ENCODE measurements at regions not wholly inside any gene's neighbourhood (a gene's known extent, or its start where the extent isn't known, plus 50 kb on each side); places are given as distances from the start of the nearest gene placed in this dataset.

- no peak for TF ChIP-seq CTCF (IDR thresholded peaks at IDR 0.05; ENCODE audit: control extremely low read depth, extremely low read depth)
- Histone ChIP-seq H3K4me3 (no peak overlapping the region), H3K36me3 (ENCODE audit: control insufficient read depth in 4 of 4, insufficient read depth in 4 of 4, low read length in 4 of 4) (no peaks in the 10 kb centered on the region), H3K9me3 (ENCODE audit: control insufficient read depth in 4 of 4, insufficient read depth in 3 of 4, low read length in 3 of 4) (no peaks in the 10 kb centered on the region), H3K4me1 (ENCODE audit: control insufficient read depth in 5 of 5, insufficient read depth in 5 of 5, low read length in 5 of 5) (peaks cover 0 to 5% (median 0%) of the 10 kb centered on the region in 5 donors), H3K27ac (ENCODE audit: low read depth in 1 of 2, low read length in 1 of 2) (no peak overlapping the region), H3K9ac (ENCODE audit: insufficient read depth in 1 of 2, low read length in 2 of 2) (no peak overlapping the region), H3K27me3 (ENCODE audit: control insufficient read depth in 3 of 3, insufficient read depth in 3 of 3, low read length in 2 of 3) (no peaks in the 10 kb centered on the region)
- DNase-seq (no peak), ATAC-seq (ENCODE audit: insufficient read depth, low FRiP score) (no peak)
Measured at GRCh38 chr3:118761291-118761606, 273.4 kb downstream of the IGSF11 start.

GRCh38 chr3:118765636-118766305 lies 268.9 kb downstream of the IGSF11 start:
- H3K27ac ChIP-seq (ENCODE audit: low read depth in 1 of 2, low read length in 1 of 2) = no peak overlapping the region
- H3K27me3 ChIP-seq (ENCODE audit: control insufficient read depth in 3 of 3, insufficient read depth in 3 of 3, low read length in 2 of 3) = no peaks in the 10 kb centered on the region
- H3K9ac ChIP-seq (ENCODE audit: insufficient read depth in 1 of 2, low read length in 2 of 2) = no peak overlapping the region
- 92% methylated on average over 3 of the region's 3 CpGs for WGBS, 2 donors
- H3K9me3 ChIP-seq (ENCODE audit: control insufficient read depth in 4 of 4, insufficient read depth in 3 of 4, low read length in 3 of 4) = no peaks in the 10 kb centered on the region
- TF ChIP-seq CTCF (IDR thresholded peaks at IDR 0.05; ENCODE audit: control extremely low read depth, extremely low read depth) = no peak
- H3K36me3 ChIP-seq (ENCODE audit: control insufficient read depth in 4 of 4, insufficient read depth in 4 of 4, low read length in 4 of 4) = no peaks in the 10 kb centered on the region
- H3K4me1 ChIP-seq (ENCODE audit: control insufficient read depth in 5 of 5, insufficient read depth in 5 of 5, low read length in 5 of 5) = peaks cover 0 to under 1% (median 0%) of the 10 kb centered on the region in 5 donors
- ATAC-seq (ENCODE audit: insufficient read depth, low FRiP score) = no peak
- no peak overlapping the region for H3K4me3 ChIP-seq
- no peak for DNase-seq

- Histone ChIP-seq H3K27me3 (ENCODE audit: control insufficient read depth in 3 of 3, insufficient read depth in 3 of 3, low read length in 2 of 3) (no peaks in the 10 kb centered on the region), H3K9ac (ENCODE audit: insufficient read depth in 1 of 2, low read length in 2 of 2) (no peak overlapping the region), H3K9me3 (ENCODE audit: control insufficient read depth in 4 of 4, insufficient read depth in 3 of 4, low read length in 3 of 4) (no peaks in the 10 kb centered on the region), H3K27ac (ENCODE audit: low read depth in 1 of 2, low read length in 1 of 2) (no peak overlapping the region), H3K4me3 (no peak overlapping the region), H3K4me1 (ENCODE audit: control insufficient read depth in 5 of 5, insufficient read depth in 5 of 5, low read length in 5 of 5) (peaks cover 0 to 2% (median 0%) of the 10 kb centered on the region in 5 donors), H3K36me3 (ENCODE audit: control insufficient read depth in 4 of 4, insufficient read depth in 4 of 4, low read length in 4 of 4) (no peaks in the 10 kb centered on the region)
- DNase-seq = no peak
- no peak for TF ChIP-seq CTCF (IDR thresholded peaks at IDR 0.05; ENCODE audit: control extremely low read depth, extremely low read depth)
- ATAC-seq (ENCODE audit: insufficient read depth, low FRiP score) = no peak
Measured at GRCh38 chr3:118766306-118766669, 268.4 kb downstream of the IGSF11 start.

- H3K4me1 ChIP-seq (ENCODE audit: control insufficient read depth in 5 of 5, insufficient read depth in 5 of 5, low read length in 5 of 5) = peaks cover 0 to 17% (median 2%) of the 10 kb centered on the region in 5 donors
- 68 to 82% methylated on average over 2 of the region's 2 CpGs for WGBS, 2 donors
- no peak for ATAC-seq (ENCODE audit: insufficient read depth, low FRiP score)
- H3K4me3 ChIP-seq = no peak overlapping the region
- no peak for TF ChIP-seq CTCF (IDR thresholded peaks at IDR 0.05; ENCODE audit: control extremely low read depth, extremely low read depth)
- no peak overlapping the region for H3K27ac ChIP-seq (ENCODE audit: low read depth in 1 of 2, low read length in 1 of 2)
- H3K9me3 ChIP-seq (ENCODE audit: control insufficient read depth in 4 of 4, insufficient read depth in 3 of 4, low read length in 3 of 4) = no peaks in the 10 kb centered on the region
- peak in 2 of 3 donors; percentile 22 to 45 for DNase-seq
- H3K27me3 ChIP-seq (ENCODE audit: control insufficient read depth in 3 of 3, insufficient read depth in 3 of 3, low read length in 2 of 3) = no peaks in the 10 kb centered on the region
- H3K9ac ChIP-seq (ENCODE audit: insufficient read depth in 1 of 2, low read length in 2 of 2) = no peak overlapping the region
- H3K36me3 ChIP-seq (ENCODE audit: control insufficient read depth in 4 of 4, insufficient read depth in 4 of 4, low read length in 4 of 4) = no peaks in the 10 kb centered on the region
Measured at GRCh38 chr3:118772036-118772435, 262.6 kb downstream of the IGSF11 start.
